Fibroblast of skin of right quadriceps (primary cell): ENCODE measurements at regions not wholly inside any gene's neighbourhood (a gene's known extent, or its start where the extent isn't known, plus 50 kb on each side); places are given as distances from the start of the nearest gene placed in this dataset.

ENCODE experiments used
- DNase-seq: peaks from one replicate; pipeline ENCODE4 v3.0.0-alpha.2; 2013

GRCh38 chr12:130017591-130018449, 114.0 kb upstream of the TMEM132D start:
- DNase-seq, result no peak

GRCh38 chr12:130018614-130019013, 114.8 kb upstream of the TMEM132D start:
- DNase-seq, result no peak

DNA sequence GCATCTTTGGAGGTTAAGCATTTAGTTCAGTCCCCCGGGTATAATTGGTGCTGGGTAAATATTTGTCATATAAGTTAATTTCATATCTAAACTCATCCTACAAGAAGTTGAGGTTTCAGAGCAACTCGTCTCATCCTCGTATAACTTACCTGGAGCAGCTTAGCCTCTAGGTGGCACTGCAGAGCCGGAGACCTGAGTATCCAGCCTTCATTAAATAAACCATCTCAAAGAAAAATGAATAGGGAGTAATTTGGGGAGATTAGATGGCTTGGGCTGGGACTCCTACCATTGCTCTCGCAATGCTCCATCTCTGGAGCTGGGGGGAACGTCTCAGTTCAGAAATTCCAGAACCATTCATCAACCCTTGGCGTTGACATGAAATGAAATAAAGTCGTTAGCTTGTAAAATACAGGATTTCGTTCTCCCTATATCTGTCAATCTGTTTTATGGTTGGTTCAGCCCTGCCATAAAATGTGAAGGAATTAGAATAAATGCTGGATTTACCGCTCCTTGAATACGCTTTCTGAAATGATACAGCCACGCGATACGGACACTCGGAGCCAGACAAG, 122.9 kb upstream of the TMEM132D start:
- peak; percentile 10 for DNase-seq

- DNase-seq, result no peak
These were observed 124.0 kb upstream of the TMEM132D start for GRCh38 chr12:130027798-130028197.

DNA sequence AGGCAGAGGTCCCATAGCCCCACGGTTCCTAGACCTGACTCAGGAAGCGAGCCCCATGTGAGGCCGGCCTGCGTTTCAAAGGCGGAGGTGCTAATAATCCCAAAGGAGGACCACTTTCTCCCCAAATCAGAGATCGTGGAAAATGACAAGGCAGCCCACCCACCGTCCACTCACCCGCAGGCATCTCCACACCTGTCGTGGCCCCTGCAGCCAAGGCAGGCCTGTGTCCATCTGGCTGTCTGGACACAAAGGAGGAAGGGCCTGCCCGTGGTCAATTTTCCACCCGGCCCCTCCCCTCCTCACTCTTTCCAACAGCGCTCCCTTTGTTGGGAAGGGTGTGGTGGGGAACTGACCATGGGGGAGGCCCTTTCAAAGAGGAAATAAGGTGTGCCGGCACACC, 125.3 kb upstream of the TMEM132D start:
- DNase-seq, result no peak

DNA sequence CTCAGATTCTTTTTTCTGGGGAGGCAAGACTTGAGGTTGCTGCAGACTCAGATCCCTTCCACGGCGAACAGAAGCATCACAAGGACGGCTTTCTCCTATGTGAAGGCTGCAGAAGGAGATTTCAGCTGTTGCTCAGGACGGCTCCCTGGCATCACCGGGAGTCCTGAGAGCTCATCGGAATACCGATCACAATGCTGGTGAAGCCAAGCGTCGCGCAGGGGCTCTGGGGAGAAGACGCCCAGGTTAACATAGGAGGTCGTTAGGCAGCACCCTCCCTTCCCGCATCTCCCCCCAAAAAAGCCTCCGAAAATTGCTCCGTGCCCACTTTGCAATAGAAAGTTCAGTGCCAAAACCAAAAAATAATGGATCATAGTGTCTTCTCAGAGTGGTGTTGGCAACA, 127.2 kb upstream of the TMEM132D start:
- no peak for DNase-seq

GRCh38 chr12:130031571-130032189, 127.9 kb upstream of the TMEM132D start:
- peak; percentile 34 for DNase-seq

DNA sequence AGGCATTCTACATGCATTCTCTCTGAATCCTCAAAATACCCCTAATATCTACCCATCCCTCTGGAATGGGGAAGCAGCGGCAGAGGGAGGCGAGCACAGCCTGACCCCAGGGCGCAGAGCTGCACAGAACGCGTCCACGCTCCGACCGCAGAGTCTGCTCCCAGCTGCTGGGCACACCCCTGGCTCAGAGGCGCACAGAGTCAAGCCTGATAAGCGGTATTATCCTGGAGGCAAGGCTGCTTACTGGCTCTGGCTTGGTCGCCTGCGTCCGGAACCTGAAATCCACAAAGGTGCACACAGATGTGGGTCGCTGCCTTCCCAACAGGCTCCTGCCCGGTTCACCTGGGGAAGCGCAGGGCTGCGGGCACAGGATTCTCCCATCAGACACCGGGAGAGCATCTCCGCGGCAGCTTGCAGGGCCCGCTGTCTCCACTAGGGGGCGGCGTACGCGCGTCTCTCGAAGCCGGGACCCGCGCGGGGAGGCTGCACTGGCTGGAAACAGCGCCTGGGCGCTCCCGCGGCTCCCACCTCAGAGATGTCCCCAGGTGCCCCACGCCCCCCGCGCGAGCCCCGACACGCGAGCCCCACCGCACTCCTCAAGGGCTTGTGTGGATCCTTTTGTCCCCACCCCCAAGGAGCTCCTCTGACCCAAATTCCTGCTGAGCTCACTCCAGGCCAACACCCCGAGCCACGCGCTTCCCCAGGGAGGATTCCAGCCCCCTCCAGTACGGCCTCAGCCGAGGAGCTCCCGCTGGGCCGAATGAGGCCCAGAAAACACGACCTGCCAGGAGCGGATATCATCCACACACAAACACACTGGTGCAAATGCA, 120.1 kb upstream of the FZD10 start:
- DNase-seq, result no peak

DNA sequence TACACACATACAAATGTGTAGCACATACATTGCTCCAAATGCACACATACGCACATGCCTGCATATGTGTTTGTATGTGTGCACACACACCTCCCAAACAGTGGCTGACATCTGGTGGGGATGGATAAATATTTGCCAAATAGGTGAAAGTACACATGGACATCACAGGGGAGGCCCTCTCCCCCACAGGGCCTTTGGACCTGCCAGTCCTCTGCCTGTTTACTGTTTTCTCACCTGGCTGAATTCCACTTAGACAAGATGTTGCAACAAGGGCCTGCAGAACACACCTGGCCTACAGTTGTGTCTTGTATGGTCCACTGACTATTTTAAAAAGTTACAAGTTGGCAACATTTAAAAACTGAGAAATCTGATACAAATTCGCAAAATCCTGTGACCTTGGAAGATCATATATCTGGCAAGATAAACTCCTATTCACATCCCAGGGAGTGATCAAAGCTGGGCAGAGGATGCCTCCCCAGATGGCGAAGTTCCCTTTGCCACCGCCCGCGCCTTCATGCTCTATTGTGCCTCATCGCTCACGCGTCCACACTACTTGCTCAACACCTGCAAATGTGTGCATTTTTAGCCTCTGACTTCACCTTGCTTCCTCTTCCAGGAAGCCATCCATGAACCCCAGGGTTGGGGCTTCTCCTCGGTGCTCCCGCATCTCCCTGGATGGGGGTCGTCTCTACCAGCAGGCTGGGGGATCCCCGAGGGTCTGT, 118.4 kb upstream of the FZD10 start:
- DNase-seq, result no peak

DNA sequence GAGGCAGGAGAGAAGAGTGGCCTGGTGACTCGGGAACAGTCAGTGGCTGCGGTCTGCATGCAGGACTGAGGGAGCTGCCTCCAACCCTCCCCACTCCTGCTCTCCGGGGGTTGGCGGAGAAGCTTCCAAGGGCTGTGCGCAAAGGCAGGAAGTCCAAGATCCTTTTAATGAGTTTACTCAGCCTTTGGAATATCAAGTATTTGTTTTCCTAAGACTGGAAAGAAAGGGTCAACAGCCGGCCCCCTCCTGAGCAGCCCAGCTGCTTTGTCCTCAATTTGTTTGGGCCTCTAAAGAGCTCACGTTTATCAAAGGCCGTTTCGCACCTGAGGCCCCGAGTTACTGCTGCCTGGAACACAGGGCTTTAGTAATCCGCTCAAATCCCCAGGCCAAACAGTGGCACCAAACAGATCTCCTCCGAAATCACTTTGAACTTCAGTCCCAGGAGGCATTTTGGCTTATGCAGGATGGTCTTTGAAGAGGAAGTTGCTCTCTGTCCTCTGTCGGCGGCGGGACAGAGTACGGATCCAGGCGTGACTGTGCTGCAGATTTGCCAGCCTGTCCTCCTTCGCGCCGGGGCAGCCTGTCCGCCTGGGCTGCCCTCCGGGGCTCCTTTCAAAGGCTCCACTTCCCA, 117.2 kb upstream of the FZD10 start:
- no peak for DNase-seq

- DNase-seq, result no peak
These were observed 112.6 kb upstream of the FZD10 start for GRCh38 chr12:130049666-130050065.

DNA sequence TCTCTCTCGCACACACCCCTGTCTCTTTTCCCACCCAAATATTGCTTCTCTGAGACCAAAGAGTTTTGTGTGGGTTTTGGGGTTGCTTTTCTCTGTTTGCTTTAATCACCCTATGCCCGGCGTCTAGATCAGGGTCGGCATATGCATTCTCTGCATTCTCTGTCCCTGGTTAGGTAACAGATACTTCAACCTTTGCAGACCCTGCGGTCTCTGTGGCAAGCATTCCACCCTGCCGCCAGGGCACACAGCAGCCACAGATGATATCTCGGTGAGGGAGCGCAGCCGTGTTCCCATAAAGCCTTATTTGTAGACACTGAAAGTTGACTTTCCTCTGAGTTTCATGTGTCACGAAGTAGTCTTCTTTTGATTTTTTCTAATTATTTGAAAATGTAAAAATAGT, 110.4 kb upstream of the FZD10 start:
- no peak for DNase-seq

- DNase-seq, result no peak
These were observed 108.6 kb upstream of the FZD10 start for GRCh38 chr12:130053651-130054069.

DNA sequence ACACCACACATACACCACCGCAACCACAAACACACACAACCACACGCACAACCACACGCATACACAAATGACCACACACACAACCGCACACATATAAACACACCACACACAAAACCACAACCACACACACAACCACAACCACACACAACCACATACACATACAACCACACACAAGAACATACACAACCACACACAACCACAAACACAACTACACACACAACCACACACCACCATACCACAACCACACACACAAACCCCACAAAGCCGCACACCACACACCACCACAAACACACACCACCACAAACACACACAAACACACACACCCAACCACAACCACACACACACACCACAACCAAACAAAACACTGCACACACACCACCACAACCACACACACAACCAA, 107.5 kb upstream of the FZD10 start:
- DNase-seq, result no peak

GRCh38 chr12:130058926-130059472, 103.3 kb upstream of the FZD10 start:
- no peak for DNase-seq

DNA sequence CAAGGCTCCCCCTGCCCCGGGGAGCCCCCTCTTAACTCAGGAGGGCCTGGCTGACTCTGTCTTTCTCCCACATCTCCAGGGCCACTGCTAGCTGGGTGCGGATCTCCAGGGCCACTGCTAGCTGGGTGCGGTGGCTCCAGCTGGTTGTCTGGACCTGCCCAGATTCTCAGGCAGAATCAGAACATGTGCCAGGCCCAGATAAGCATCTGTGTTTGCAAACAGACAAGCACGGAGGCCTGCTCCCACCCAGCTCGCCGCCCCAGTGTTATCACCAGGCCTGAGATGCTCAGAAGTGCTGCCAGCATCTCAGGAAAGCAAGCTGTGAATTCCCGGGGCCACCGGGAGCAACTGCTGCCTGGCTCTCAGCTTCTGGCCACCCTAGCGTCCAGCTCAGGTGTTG, 98.4 kb upstream of the FZD10 start:
- no peak for DNase-seq

GRCh38 chr12:130064999-130065398, 97.3 kb upstream of the FZD10 start:
- no peak for DNase-seq

GRCh38 chr12:130066742-130067141, 95.5 kb upstream of the FZD10 start:
- DNase-seq, result no peak

DNA sequence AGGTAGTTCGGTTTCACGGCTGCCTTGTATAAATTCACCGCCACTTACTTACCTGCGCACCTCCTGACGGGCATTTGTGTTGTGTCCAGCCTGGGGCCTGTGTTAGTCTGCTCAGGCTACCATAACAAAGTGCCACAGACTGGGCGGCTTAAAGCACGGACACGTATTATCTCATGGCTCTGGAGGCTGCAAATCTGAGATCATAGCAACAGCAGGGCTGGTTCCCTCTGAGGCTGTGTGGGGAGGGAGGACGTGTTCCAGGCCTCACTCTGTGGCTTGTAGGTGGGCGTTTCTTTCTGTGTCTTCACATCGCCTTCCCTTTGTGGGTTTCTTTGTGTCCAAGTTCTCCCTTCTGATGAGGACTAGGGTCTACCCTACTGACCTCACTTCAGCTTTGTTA, 93.5 kb upstream of the FZD10 start:
- DNase-seq, result no peak

- no peak for DNase-seq
These were observed 92.1 kb upstream of the FZD10 start for GRCh38 chr12:130070126-130070611.

DNA sequence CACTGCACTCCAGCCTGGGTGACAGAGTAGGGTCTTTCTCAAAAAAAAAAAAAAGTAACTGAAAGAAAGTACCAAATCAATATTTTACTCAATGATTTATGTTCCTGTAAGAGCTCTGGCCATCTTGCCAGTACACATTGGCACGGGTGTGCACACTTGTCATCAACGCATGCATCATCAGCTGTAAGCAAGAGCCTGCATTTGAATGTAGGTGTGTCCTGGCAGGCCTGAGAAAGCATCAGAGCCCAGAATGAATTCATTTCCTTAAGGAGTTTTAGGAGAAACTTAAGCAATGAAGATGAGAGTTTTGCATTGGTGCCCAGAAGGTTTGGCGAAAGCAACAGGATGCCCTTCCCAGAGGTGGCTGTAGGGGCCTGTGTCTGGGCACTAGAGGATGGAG, 88.5 kb upstream of the FZD10 start:
- DNase-seq, result no peak
